Astrocyte (in vitro differentiated cells and primary cell): ENCODE measurements at regions not wholly inside any gene's neighbourhood (a gene's known extent, or its start where the extent isn't known, plus 50 kb on each side); places are given as distances from the start of the nearest gene placed in this dataset.

Source experiments
- DNase-seq: peaks from one replicate; pipeline ENCODE4 v3.0.0-alpha.2; 2010; ENCODE audit warnings: low read depth
- FAIRE-seq: peaks from 2 replicates; lab custom pipeline; 2011; peaks lifted over from hg19 to GRCh38; lab: Jason Lieb, UNC
- H2AFZ ChIP-seq: 2 replicates; pipeline ENCODE4 v1.6.0; 2012; ENCODE audit warnings: low read depth, low read length, inconsistent platforms
- H3K27ac ChIP-seq: 2 replicates; pipeline ENCODE4 v1.5.1; 2011; ENCODE audit warnings: low read depth, low read length, inconsistent platforms
- H3K27me3 ChIP-seq: 2 replicates; pipeline ENCODE4 v1.6.0; 2011; ENCODE audit warnings: low read length, inconsistent platforms; ENCODE audit not compliant: insufficient read depth
- H3K36me3 ChIP-seq: 2 replicates; pipeline ENCODE4 v1.5.1; 2011; ENCODE audit warnings: low read length, inconsistent platforms; ENCODE audit not compliant: insufficient read depth
- H3K4me1 ChIP-seq: 2 replicates; pipeline ENCODE4 v1.5.1; 2011; ENCODE audit warnings: low read length, inconsistent platforms; ENCODE audit not compliant: insufficient read depth
- H3K4me2 ChIP-seq: 2 replicates; pipeline ENCODE4 v1.6.0; 2012; ENCODE audit warnings: low read length, inconsistent platforms
- H3K4me3 ChIP-seq: 2 replicates; pipeline ENCODE4 v1.5.1; 2011; ENCODE audit warnings: low read depth, mild to moderate bottlenecking, low read length, inconsistent platforms; ENCODE audit not compliant: insufficient read depth
- H3K79me2 ChIP-seq: 2 replicates; pipeline ENCODE4 v1.6.0; 2012; ENCODE audit warnings: mild to moderate bottlenecking, low read length, inconsistent platforms; ENCODE audit not compliant: insufficient read depth
- H3K9ac ChIP-seq: 2 replicates; pipeline ENCODE4 v1.6.0; 2012; ENCODE audit warnings: mild to moderate bottlenecking, low read length, inconsistent platforms
- H3K9me3 ChIP-seq: 2 replicates; pipeline ENCODE4 v1.5.1; 2012; ENCODE audit warnings: low read depth, mild to moderate bottlenecking, low read length, inconsistent platforms; ENCODE audit not compliant: insufficient read depth
- H4K20me1 ChIP-seq: 2 replicates; pipeline ENCODE4 v1.6.0; 2012; ENCODE audit warnings: low read length, inconsistent platforms; ENCODE audit not compliant: insufficient read depth
- H3K27ac Mint-ChIP-seq: one replicate; pipeline ENCODE4 v1.8.0; 2021; ENCODE audit warnings: mild to moderate bottlenecking, mixed read lengths; ENCODE audit not compliant: unreplicated experiment
- H3K27me3 Mint-ChIP-seq: one replicate; pipeline ENCODE4 v1.8.0; 2021; ENCODE audit warnings: low read depth, mixed read lengths; ENCODE audit not compliant: unreplicated experiment
- H3K36me3 Mint-ChIP-seq: one replicate; pipeline ENCODE4 v1.8.0; 2021; ENCODE audit warnings: low read depth, mixed read lengths; ENCODE audit not compliant: unreplicated experiment
- H3K4me1 Mint-ChIP-seq: one replicate; pipeline ENCODE4 v1.8.0; 2021; ENCODE audit warnings: low read depth, mixed read lengths; ENCODE audit not compliant: unreplicated experiment
- H3K4me3 Mint-ChIP-seq: one replicate; pipeline ENCODE4 v1.8.0; 2021; ENCODE audit warnings: mild to moderate bottlenecking, moderate library complexity, mixed read lengths; ENCODE audit not compliant: unreplicated experiment
- H3K9me3 Mint-ChIP-seq: one replicate; pipeline ENCODE4 v1.8.0; 2021; ENCODE audit warnings: mild to moderate bottlenecking, mixed read lengths; ENCODE audit not compliant: unreplicated experiment
- EZH2 ChIP-seq: IDR thresholded peaks from 2 replicates; pipeline ENCODE4 v1.6.1; 2012; ENCODE audit warnings: mild to moderate bottlenecking, low read length, inconsistent platforms; ENCODE audit not compliant: insufficient read depth
- TF ChIP-seq, protein P1 (sequence below): IDR thresholded peaks from 2 replicates; pipeline ENCODE4 v1.5.1; 2011; ENCODE audit warnings: low read depth, mild to moderate bottlenecking, inconsistent platforms, low read length, moderate library complexity; ENCODE audit not compliant: insufficient read depth

DNA sequence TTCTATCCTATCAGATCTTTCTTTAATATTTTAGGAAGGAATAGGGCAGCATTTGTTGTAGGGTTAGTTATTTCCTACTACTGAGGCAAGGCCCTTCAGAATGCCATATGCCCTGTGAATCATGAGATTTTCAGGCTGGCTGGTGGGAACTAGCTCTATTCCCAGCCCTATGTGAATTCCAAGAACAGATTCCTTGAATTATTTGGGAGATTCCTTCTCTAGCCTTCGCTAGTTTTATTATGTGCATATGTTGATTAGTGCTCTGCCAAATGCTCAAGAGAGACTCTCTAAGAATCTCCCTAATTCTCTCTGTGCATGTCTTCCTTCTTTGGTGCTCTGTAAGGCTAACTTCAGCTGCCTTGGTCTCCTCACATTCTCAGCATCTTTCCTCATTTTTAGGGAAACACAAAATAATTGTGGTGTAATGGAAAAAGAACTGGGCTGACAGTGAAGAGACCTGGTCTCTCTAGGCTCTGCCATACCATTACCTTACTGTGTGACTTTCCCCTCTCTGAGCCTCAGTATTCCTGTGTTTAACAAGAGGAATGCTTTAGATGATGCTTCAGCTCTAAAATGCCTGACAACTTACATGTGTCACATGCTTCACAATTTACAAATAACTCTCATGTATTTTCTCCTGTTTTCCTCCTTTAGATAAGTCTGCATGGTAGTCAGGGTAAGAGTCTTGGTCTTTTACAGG is 79.7 kb downstream of the VMA21 start:
- no peak for TF ChIP-seq EZH2
- TF ChIP-seq, protein P1, sequence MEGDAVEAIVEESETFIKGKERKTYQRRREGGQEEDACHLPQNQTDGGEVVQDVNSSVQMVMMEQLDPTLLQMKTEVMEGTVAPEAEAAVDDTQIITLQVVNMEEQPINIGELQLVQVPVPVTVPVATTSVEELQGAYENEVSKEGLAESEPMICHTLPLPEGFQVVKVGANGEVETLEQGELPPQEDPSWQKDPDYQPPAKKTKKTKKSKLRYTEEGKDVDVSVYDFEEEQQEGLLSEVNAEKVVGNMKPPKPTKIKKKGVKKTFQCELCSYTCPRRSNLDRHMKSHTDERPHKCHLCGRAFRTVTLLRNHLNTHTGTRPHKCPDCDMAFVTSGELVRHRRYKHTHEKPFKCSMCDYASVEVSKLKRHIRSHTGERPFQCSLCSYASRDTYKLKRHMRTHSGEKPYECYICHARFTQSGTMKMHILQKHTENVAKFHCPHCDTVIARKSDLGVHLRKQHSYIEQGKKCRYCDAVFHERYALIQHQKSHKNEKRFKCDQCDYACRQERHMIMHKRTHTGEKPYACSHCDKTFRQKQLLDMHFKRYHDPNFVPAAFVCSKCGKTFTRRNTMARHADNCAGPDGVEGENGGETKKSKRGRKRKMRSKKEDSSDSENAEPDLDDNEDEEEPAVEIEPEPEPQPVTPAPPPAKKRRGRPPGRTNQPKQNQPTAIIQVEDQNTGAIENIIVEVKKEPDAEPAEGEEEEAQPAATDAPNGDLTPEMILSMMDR: no peak
- H3K9ac ChIP-seq: no peak overlapping the region
- no peaks in the 10 kb centered on the region for H3K9me3 ChIP-seq
- H3K4me3 Mint-ChIP-seq: no peak overlapping the region
- no peaks in the 10 kb centered on the region for H4K20me1 ChIP-seq
- H3K36me3 Mint-ChIP-seq: no peaks in the 10 kb centered on the region
- H3K27me3 Mint-ChIP-seq: no peaks in the 10 kb centered on the region
- H3K27ac ChIP-seq: no peak overlapping the region
- H3K36me3 ChIP-seq: no peaks in the 10 kb centered on the region
- no peaks in the 10 kb centered on the region for H3K79me2 ChIP-seq
- H3K4me1 ChIP-seq: no peaks in the 10 kb centered on the region
- no peaks in the 10 kb centered on the region for H3K4me1 Mint-ChIP-seq
- H3K27me3 ChIP-seq: no peaks in the 10 kb centered on the region
- H2AFZ ChIP-seq: no peak overlapping the region
- peak; percentile 95 for FAIRE-seq
- DNase-seq: no peak
- no peak overlapping the region for H3K4me3 ChIP-seq
- H3K9me3 Mint-ChIP-seq: no peaks in the 10 kb centered on the region
- H3K27ac Mint-ChIP-seq: no peak overlapping the region
- no peak overlapping the region for H3K4me2 ChIP-seq

DNA sequence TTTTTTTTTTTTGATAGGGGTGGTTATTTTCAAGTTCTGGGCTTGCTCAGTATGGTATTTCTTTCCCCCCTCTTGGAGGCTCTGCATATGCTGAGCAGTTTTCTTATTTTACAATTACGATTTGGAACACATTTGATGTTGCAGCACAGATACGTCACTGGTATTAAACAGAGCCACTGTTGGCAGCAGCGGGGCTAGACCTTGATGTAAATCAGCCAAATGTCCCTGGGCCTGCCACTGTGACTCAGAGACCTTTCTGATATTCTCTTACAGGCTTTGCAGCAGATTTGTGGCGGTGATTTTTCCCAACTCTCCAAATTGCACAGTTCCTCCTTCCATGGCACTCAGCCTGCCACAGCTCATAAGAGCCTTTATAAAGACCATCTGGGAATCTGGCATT is 81.1 kb downstream of the VMA21 start:
- TF ChIP-seq, protein P1: no peak
- no peak for TF ChIP-seq EZH2
- Histone ChIP-seq H3K79me2 (no peaks in the 10 kb centered on the region), H3K9ac (no peak overlapping the region), H3K4me2 (no peak overlapping the region), H4K20me1 (no peaks in the 10 kb centered on the region), H3K27ac (no peak overlapping the region), H3K27me3 (no peaks in the 10 kb centered on the region), H2AFZ (no peak overlapping the region), H3K9me3 (no peaks in the 10 kb centered on the region), H3K36me3 (no peaks in the 10 kb centered on the region), H3K4me1 (no peaks in the 10 kb centered on the region), H3K4me3 (no peak overlapping the region)
- H3K4me1 Mint-ChIP-seq: no peaks in the 10 kb centered on the region
- no peak overlapping the region for H3K27ac Mint-ChIP-seq
- no peaks in the 10 kb centered on the region for H3K9me3 Mint-ChIP-seq
- no peaks in the 10 kb centered on the region for H3K36me3 Mint-ChIP-seq
- peak; percentile 54 for FAIRE-seq
- no peak for DNase-seq
- no peak overlapping the region for H3K4me3 Mint-ChIP-seq
- H3K27me3 Mint-ChIP-seq: no peaks in the 10 kb centered on the region

- TF ChIP-seq, protein P1: no peak
- TF ChIP-seq EZH2: no peak
- no peak overlapping the region for H3K27ac ChIP-seq
- H4K20me1 ChIP-seq: no peaks in the 10 kb centered on the region
- no peaks in the 10 kb centered on the region for H3K36me3 ChIP-seq
- no peak overlapping the region for H3K27ac Mint-ChIP-seq
- H3K9me3 Mint-ChIP-seq: no peaks in the 10 kb centered on the region
- DNase-seq (no peak), FAIRE-seq (no peak)
- no peak overlapping the region for H3K4me3 ChIP-seq
- no peak overlapping the region for H3K9ac ChIP-seq
- H3K4me3 Mint-ChIP-seq: no peak overlapping the region
- H3K36me3 Mint-ChIP-seq: no peaks in the 10 kb centered on the region
- H3K79me2 ChIP-seq: no peaks in the 10 kb centered on the region
- H3K27me3 Mint-ChIP-seq: no peaks in the 10 kb centered on the region
- H3K4me1 ChIP-seq: no peaks in the 10 kb centered on the region
- no peak overlapping the region for H2AFZ ChIP-seq
- H3K4me2 ChIP-seq: no peak overlapping the region
- H3K4me1 Mint-ChIP-seq: no peaks in the 10 kb centered on the region
- H3K9me3 ChIP-seq: no peaks in the 10 kb centered on the region
- H3K27me3 ChIP-seq: no peaks in the 10 kb centered on the region
These were observed 74.8 kb upstream of the PASD1 start for GRCh38 chrX:151488677-151489076.
